Loucy (cell line): ENCODE measurements at regions not wholly inside any gene's neighbourhood (a gene's known extent, or its start where the extent isn't known, plus 50 kb on each side); places are given as distances from the start of the nearest gene placed in this dataset.

ENCODE experiments used
- H2AFZ ChIP-seq: fragments of 200-600 bp; sonication (generic); 2 replicates; pipeline ENCODE4 v1.6.0; 2016; ENCODE audit warnings: antibody characterized with exemption, mild to moderate bottlenecking, low read length, moderate library complexity
- H3F3A ChIP-seq: fragments of 200-600 bp; 2 replicates; pipeline ENCODE4 v1.6.0; 2016; ENCODE audit warnings: antibody characterized with exemption, low read depth, mild to moderate bottlenecking
- H3K27me3 ChIP-seq: fragments of 200-600 bp; sonication (generic); 2 replicates; pipeline ENCODE4 v1.6.1; 2014; ENCODE audit warnings: low read length, mild to moderate bottlenecking; ENCODE audit not compliant: insufficient read depth, poor library complexity, severe bottlenecking
- H3K36me3 ChIP-seq: fragments of 200-600 bp; sonication (generic); 2 replicates; pipeline ENCODE4 v1.6.1; 2016; ENCODE audit warnings: low read length; ENCODE audit not compliant: insufficient read depth
- H3K4me1 ChIP-seq: fragments of 200-600 bp; sonication (generic); 2 replicates; pipeline ENCODE4 v1.5.1; 2014; ENCODE audit warnings: low read length, mild to moderate bottlenecking; ENCODE audit not compliant: insufficient read depth, poor library complexity, severe bottlenecking
- H3K4me2 ChIP-seq: fragments of 200-600 bp; sonication (generic); 2 replicates; pipeline ENCODE4 v1.6.0; 2014; ENCODE audit warnings: antibody characterized with exemption, low read length, low read depth, mild to moderate bottlenecking; ENCODE audit not compliant: poor library complexity, severe bottlenecking
- H3K4me3 ChIP-seq: fragments of 200-600 bp; sonication (generic); 2 replicates; pipeline ENCODE4 v1.5.1; 2014; ENCODE audit warnings: low read length, mild to moderate bottlenecking, mixed read lengths; ENCODE audit not compliant: poor library complexity, severe bottlenecking
- H3K79me2 ChIP-seq: fragments of 200-600 bp; sonication (generic); 2 replicates; pipeline ENCODE4 v1.6.1; 2014; ENCODE audit warnings: low read length; ENCODE audit not compliant: insufficient read depth
- H3K9ac ChIP-seq: fragments of 200-600 bp; sonication (generic); 2 replicates; pipeline ENCODE4 v1.6.0; 2014; ENCODE audit warnings: mild to moderate bottlenecking, low read depth, low read length, moderate library complexity; ENCODE audit not compliant: poor library complexity, severe bottlenecking
- H3K9me2 ChIP-seq: fragments of 200-600 bp; sonication (generic); replicated peaks from 2 replicates; pipeline ENCODE4 v1.6.1; 2016; ENCODE audit warnings: low read depth, low read length, mixed read lengths
- H3K9me3 ChIP-seq: fragments of 200-600 bp; sonication (generic); 2 replicates; pipeline ENCODE4 v1.6.1; 2014; ENCODE audit warnings: mild to moderate bottlenecking, antibody characterized with exemption, low read length, low read depth; ENCODE audit not compliant: insufficient read depth
- H4K20me1 ChIP-seq: fragments of 200-600 bp; sonication (generic); 2 replicates; pipeline ENCODE4 v1.6.0; 2014; ENCODE audit warnings: antibody characterized with exemption, low read length, mild to moderate bottlenecking; ENCODE audit not compliant: insufficient read depth, poor library complexity, severe bottlenecking
- CTCF ChIP-seq: fragments of 200-600 bp; sonication (generic); conservative IDR thresholded peaks from 2 replicates; pipeline ENCODE4 v1.5.1; 2014; ENCODE audit warnings: mild to moderate bottlenecking, antibody characterized with exemption, low read length
- EZH2phosphoT487 ChIP-seq: fragments of 200-600 bp; IDR thresholded peaks from 2 replicates; pipeline ENCODE4 v1.6.1; 2018; ENCODE audit warnings: antibody characterized with exemption, mild to moderate bottlenecking, moderate library complexity, borderline replicate concordance

- TF ChIP-seq CTCF (no peak), EZH2phosphoT487 (no peak)
These were observed 493.8 kb downstream of the KIF4B start for GRCh38 chr5:155507363-155507762.

GRCh38 chr5:155508673-155509072 is 495.1 kb downstream of the KIF4B start:
- Histone ChIP-seq H4K20me1 (no peaks in the 10 kb centered on the region), H3K9me2 (no peaks in the 10 kb centered on the region), H3K4me3 (no peak overlapping the region), H3K27me3 (no peaks in the 10 kb centered on the region), H3K4me1 (no peaks in the 10 kb centered on the region), H3K4me2 (no peak overlapping the region), H3F3A (no peaks in the 10 kb centered on the region), H3K79me2 (no peaks in the 10 kb centered on the region), H2AFZ (no peak overlapping the region), H3K9ac (no peak overlapping the region), H3K9me3 (no peaks in the 10 kb centered on the region), H3K36me3 (no peaks in the 10 kb centered on the region)
- TF ChIP-seq EZH2phosphoT487 (no peak), CTCF (no peak)

More at GRCh38 chr5:155507363-155507762, 493.8 kb downstream of the KIF4B start:
- no peaks in the 10 kb centered on the region for H3K27me3 ChIP-seq
- no peaks in the 10 kb centered on the region for H3K9me2 ChIP-seq
- no peak overlapping the region for H3K4me3 ChIP-seq
- no peak overlapping the region for H3K4me2 ChIP-seq
- H4K20me1 ChIP-seq = no peaks in the 10 kb centered on the region
- no peaks in the 10 kb centered on the region for H3F3A ChIP-seq
- H3K4me1 ChIP-seq = no peaks in the 10 kb centered on the region
- H3K36me3 ChIP-seq = no peaks in the 10 kb centered on the region
- no peak overlapping the region for H3K9ac ChIP-seq
- no peaks in the 10 kb centered on the region for H3K79me2 ChIP-seq
- no peak overlapping the region for H2AFZ ChIP-seq
- H3K9me3 ChIP-seq = no peaks in the 10 kb centered on the region

GRCh38 chr5:155512329-155512728 is 498.8 kb downstream of the KIF4B start:
- Histone ChIP-seq H4K20me1 (no peaks in the 10 kb centered on the region), H3K79me2 (no peaks in the 10 kb centered on the region), H3F3A (no peaks in the 10 kb centered on the region), H3K27me3 (no peaks in the 10 kb centered on the region), H2AFZ (no peak overlapping the region), H3K4me1 (no peaks in the 10 kb centered on the region), H3K9ac (no peak overlapping the region), H3K9me2 (no peaks in the 10 kb centered on the region), H3K4me2 (no peak overlapping the region), H3K9me3 (no peaks in the 10 kb centered on the region), H3K36me3 (no peaks in the 10 kb centered on the region), H3K4me3 (no peak overlapping the region)
- TF ChIP-seq CTCF (no peak), EZH2phosphoT487 (no peak)
